ENCODE measurements at regions not wholly inside any gene's neighbourhood (a gene's known extent, or its start where the extent isn't known, plus 50 kb on each side); places are given as distances from the start of the nearest gene placed in this dataset.

GRCh38 chr1:89457046-89457445 is 67.6 kb upstream of the LRRC8B start:
- H3K27ac ChIP-seq: no peak overlapping the region
- TF ChIP-seq ZFX (IDR thresholded peaks at IDR 0.05) (no peak), CTCF (conservative IDR thresholded peaks at IDR 0.05) (no peak)

- no peak for TF ChIP-seq CTCF (conservative IDR thresholded peaks at IDR 0.05)
- TF ChIP-seq ZFX (IDR thresholded peaks at IDR 0.05): no peak
- no peak overlapping the region for H3K27ac ChIP-seq
These were observed 65.5 kb upstream of the LRRC8B start for GRCh38 chr1:89459081-89459480.

- no peak overlapping the region for H3K27ac ChIP-seq
- TF ChIP-seq ZFX (IDR thresholded peaks at IDR 0.05) (no peak), CTCF (conservative IDR thresholded peaks at IDR 0.05) (peak; percentile 5; the same call in 1 of the 2 replicates)
These were observed 64.3 kb upstream of the LRRC8B start for GRCh38 chr1:89460325-89460724.

- TF ChIP-seq ZFX (IDR thresholded peaks at IDR 0.05): no peak
- TF ChIP-seq CTCF (conservative IDR thresholded peaks at IDR 0.05): no peak
- H3K27ac ChIP-seq: no peak overlapping the region
These were observed 62.4 kb upstream of the LRRC8B start for GRCh38 chr1:89462250-89462649.

- H3K27ac ChIP-seq: no peak overlapping the region
These were observed 60.6 kb upstream of the LRRC8B start for GRCh38 chr1:89464008-89464407.

GRCh38 chr1:89465201-89465600 is 59.4 kb upstream of the LRRC8B start:
- TF ChIP-seq CTCF (conservative IDR thresholded peaks at IDR 0.05) (no peak), ZFX (IDR thresholded peaks at IDR 0.05) (no peak)
- H3K27ac ChIP-seq: no peak overlapping the region

More at GRCh38 chr1:89464008-89464407, 60.6 kb upstream of the LRRC8B start:
- TF ChIP-seq CTCF (conservative IDR thresholded peaks at IDR 0.05) (no peak), ZFX (IDR thresholded peaks at IDR 0.05) (no peak)

GRCh38 chr1:89466307-89466930 is 58.2 kb upstream of the LRRC8B start:
- no peak overlapping the region for H3K27ac ChIP-seq
- no peak for TF ChIP-seq CTCF (conservative IDR thresholded peaks at IDR 0.05)
- TF ChIP-seq ZFX (IDR thresholded peaks at IDR 0.05): no peak

All from C4-2B (cell line).